ENCODE measurements at regions not wholly inside any gene's neighbourhood (a gene's known extent, or its start where the extent isn't known, plus 50 kb on each side); places are given as distances from the start of the nearest gene placed in this dataset.

- DNase-seq = no peak
Measured at GRCh38 chr12:114744285-114744684, 60.3 kb upstream of the TBX3 start.

GRCh38 chr12:114743799-114744198 is 59.8 kb upstream of the TBX3 start:
- DNase-seq = no peak

GRCh38 chr12:114743289-114743688 is 59.3 kb upstream of the TBX3 start:
- no peak for DNase-seq

- DNase-seq = no peak
Measured at GRCh38 chr12:114742363-114742762, 58.4 kb upstream of the TBX3 start.

- DNase-seq = no peak
Measured at GRCh38 chr12:114741940-114742339, 58.0 kb upstream of the TBX3 start.

GRCh38 chr12:114740448-114740847 is 56.5 kb upstream of the TBX3 start:
- DNase-seq = no peak

GRCh38 chr12:114738460-114739184 is 54.6 kb upstream of the TBX3 start:
- DNase-seq = no peak

GRCh38 chr12:114735680-114736374 is 51.9 kb upstream of the TBX3 start:
- DNase-seq = no peak

- DNase-seq = no peak
Measured at GRCh38 chr12:114735011-114735410, 51.0 kb upstream of the TBX3 start.

GRCh38 chr12:114733919-114734318 is 49.9 kb upstream of the TBX3 start:
- DNase-seq = no peak
